Suppressor macrophage treated with lipopolysaccharide for 4 hours (primary cell): ENCODE measurements at regions not wholly inside any gene's neighbourhood (a gene's known extent, or its start where the extent isn't known, plus 50 kb on each side); places are given as distances from the start of the nearest gene placed in this dataset.

ENCODE experiments used
- DNase-seq: peaks from one replicate; pipeline ENCODE4 v3.0.0-alpha.2; 2020

DNA sequence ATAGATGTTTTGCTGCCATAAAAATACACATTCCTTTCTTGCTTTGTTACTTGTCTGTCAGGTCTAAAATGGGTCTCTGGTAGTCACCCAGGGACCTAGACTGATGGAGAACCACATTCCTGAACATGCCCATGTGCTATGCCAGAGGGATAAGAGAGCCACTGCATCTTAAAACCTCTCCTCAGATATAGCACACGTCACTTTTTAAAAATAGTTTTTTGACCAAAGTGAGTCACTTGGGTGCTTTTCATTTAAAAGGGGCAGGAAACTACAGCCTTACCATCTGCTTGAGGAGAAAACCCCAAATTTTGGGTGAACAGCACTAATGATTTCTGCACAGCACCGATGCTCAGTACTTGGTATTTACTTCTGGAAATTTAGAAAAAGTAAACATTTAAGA lies 197.8 kb downstream of the OGFRL1 start:
- no peak for DNase-seq

DNA sequence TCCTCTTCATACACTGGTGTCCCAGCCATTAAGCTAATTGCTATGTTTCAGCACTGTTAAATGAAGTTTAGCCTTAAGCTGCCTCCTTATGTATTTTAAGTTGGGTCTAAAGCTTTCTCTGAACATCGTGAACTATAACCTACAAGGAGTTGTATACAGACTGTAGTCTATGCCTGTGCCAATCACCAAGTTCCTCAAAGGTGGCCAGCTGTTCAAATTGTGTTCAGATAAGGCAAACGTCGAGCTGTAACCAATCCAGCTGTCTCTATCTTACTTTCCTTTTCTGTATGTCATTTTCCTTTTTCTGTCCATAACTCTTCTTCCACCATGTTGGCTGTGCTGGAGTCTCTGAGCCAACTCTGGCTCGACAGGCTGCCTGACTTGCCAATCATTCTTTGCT lies 199.6 kb downstream of the OGFRL1 start:
- no peak for DNase-seq

DNA sequence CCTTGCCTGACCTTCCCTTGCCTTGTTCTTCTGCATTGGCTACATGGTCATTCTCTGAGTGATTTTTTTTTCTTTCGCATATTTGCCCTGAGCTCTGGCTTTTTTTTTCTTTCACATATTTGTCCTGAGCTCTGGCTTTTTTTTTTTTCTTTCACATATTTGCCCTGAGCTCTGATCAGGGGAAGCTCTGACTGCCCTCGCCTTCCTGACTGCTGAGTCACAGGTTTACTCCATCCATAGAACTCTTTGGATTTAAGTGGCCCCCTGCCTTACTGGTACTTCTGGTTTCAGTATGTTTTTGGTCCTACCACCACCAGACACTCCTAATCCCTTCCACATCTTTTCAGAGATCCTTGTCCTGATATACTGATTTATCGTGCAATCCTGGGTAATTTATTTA lies 201.1 kb downstream of the OGFRL1 start:
- peak; percentile 30 for DNase-seq

DNA sequence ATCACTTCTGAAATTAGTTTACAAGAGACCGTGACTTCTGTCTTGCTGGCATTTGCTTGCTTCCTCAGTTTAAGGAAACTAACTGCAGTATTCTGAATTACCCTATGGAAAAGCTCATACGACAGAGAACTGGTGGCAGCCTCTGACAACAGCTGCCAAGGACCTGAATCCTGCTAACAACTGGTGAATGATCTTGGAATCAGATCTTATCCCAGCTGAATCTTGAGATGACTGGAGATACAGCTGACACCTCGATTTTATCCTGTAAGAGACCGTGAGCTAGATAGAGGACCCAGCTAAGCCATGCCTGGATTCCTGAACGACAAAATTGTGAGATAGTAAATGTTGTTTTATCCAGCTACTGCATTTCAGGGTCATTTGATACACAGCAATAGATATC lies 202.3 kb downstream of the OGFRL1 start:
- DNase-seq = no peak

DNA sequence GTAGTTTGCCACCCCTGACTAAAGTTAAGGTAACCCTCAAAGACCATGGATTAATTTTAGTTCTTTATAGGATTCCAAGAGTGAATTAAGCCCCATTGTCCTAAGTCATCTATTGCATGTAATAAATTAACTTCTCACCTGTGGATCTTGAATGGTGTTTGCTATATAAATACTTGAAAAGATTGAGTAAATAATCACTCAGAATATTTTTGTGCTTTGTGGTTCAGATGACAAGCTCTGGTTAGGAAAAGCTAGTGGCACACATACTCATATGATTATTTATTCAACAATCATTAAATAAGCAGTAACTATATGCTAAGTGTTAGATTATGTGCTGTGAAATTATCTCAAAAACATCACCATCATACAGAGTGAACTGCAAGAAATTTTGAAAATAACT lies 203.2 kb downstream of the OGFRL1 start:
- DNase-seq = no peak

DNA sequence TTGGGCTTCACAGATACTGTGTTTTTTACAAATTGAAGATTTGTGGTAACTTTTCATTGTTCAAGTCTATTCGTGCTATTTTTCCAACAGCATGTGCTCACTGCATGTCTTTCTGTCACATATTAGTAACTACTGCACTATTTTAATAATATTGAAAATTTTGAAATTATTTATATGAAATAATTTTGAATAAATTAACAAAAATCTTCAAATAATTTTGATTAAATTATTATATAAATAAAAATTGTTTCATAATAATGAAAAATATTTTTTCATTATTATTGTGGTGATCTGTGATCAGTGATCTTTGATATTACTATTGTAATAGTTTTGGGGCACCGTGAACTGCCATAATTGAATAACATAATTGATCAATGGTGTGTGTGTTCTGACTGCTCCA lies 204.1 kb downstream of the OGFRL1 start:
- DNase-seq = no peak

DNA sequence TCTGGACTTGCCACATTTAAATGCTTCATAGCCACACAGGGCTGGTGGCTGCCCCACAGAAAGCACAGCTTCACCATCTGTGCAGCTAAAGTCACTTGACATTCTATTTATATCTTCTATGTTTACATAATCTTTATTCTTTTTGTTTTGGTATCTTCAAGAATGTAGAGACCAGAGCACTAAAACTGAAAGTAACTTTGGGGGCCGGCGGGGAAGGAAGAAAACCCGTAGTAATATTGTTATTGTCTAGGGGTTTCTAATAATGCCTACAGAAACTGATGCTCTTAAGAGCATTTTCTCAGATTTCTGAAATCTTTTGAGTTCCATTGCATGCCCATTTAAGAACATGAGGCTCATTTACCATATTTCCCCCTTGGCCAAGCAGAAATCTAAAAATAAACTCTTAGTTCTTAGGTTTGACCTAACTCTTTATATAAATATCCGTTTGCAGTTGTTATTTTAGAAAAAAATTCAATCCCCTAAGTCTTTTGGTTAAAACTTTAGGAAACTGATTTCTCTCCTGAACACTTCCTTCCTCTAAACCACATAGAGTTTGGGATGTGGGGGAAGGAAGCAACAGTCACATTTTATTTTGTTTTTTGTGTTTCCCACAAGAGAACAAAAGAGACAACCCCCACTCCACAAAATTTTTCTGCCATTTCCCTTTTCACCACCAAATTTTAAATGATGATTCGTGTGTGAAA lies 207.6 kb downstream of the OGFRL1 start:
- DNase-seq = peak; percentile 27

DNA sequence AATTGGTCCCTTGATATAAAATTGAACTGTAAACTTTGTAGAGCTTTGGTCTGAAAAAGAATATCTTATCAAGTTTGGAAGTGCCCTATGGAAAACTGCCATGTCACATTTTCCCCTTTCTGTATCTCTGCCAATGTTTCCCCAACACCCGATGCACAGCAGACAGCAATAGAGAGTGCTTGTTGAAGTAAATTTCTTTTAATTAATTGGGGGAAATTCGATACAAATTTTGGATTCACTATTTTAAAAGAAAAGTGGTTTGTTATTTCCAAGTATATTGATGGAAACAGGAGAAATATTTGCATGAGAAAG lies 208.1 kb downstream of the OGFRL1 start:
- no peak for DNase-seq

DNA sequence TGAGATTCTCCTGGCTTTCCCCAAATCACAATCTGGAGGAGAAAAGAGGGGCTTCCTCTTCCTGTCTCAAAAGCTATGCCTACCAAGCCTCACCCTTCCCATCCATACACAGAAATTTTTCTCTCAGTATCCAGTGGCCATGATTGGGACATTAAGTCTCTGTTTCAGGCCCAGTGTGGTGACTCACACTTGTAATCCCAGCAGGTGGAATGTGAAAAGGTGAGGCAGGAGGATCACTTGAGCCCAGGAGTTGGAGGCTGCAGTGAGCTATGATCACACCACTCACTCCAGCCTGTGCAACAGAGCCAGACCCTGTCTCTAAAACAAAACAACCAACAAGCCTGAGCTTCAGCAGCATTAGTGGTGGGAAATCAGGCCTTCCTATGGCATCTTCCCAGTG lies 210.0 kb downstream of the OGFRL1 start:
- no peak for DNase-seq

DNA sequence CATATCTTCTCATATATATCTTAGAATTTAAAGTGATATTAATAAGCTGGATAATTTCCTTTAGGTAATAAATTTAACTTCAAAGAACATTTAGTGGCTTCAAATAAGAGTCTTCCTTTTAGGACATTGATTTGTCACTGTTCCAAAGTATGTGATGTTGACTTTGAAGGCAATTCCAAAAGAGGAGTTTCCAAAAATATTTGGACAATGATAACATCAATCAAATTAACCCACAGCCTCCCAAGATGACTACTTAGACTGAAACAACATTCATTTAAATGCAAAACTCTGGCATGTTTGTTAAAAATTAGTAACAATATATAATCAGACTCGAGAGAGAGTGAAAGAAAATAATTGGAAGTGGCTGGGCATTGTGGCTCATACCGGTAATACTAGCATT lies 211.1 kb downstream of the OGFRL1 start:
- no peak for DNase-seq

DNA sequence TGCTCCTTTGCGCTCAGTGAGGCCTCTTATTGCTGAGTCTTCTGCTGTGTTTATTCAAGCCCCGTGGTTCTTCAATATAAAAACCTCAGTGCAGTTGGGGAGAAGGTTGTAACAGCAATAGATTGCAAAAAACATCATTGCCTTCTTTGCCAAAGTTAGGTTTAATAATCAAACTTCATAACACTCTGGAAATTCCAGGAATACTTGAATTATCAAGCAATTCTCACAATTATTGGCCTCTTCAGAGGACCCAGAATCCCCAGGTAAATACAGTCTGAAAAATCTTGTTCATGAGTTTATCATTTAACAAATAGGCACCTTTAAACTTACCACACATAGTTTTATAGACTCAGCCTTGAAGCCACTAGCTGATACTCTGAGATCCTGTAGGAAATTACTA lies 213.6 kb downstream of the OGFRL1 start:
- DNase-seq = no peak

DNA sequence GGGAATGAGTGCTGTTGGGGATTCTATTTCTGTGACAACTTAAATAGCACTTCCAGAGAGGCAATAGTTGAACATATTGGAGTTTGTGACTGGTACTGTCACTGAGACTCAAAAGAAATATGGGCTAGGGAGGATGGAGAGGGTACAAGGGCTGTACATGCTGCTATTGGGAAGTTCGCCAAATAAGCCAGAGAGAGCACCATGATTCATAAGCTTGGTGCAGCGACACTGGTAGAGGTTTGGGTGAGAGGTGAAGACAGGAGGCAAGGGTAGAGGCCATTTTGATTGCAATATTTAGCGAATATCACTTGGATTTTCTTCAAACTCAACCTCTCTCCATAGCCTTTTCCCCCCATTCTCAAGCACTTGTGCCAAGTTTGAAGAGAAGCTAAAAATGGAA lies 214.3 kb downstream of the OGFRL1 start:
- DNase-seq = no peak

DNA sequence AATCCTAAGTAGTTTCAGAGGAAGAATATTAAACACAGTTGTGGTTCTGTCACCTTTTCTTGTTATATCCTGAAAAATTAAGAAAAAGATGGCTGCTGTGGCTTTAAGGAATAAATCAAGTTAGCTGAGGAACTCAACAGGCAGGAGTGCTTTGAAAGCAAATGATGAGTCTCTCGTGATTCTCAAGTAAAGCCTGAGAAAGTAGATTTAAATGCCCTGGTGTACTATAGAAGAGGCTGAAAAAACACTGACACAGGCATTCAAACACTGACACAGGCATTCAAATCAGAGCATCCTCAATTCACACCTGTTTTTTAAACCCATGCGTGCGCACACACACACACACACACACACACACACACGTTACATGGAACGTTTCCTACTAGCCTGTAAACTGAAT lies 218.6 kb downstream of the OGFRL1 start:
- no peak for DNase-seq

DNA sequence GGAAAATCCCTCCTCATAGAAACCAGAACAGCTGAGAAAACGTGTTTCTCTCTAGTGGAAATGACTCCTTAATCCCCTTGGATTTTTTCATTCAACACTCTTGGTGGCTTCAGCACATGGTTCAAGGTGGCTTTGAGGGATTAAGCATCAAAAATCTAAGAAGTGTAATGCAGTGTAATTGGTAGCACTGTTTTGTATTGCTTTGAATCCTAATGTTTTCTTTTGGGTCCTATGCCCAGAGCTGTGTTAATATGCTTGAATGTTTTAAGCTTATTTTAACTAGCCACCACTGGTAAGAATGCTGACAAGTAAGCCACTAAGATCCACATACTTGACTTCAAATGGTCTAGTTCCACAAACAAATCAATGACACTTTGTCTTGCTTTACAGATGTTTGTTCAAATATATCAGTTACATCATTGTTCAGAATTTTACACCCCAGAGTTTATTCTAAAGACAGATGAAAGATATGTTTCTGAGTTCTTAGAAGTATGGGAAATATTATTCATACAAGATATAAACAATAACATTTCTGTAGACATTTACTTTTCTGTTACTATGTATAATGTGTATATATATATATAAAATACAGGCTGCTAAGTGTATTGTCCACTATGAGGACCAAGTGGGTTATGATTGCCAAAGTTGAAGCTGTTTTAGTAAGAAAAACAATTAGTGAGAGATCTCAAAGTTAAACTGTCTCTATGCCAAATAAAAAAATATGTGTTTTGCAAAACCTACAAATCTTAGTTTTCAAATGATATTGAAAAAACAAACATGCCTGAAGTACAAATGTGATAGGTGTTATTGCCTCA lies 220.8 kb downstream of the OGFRL1 start:
- DNase-seq = no peak

DNA sequence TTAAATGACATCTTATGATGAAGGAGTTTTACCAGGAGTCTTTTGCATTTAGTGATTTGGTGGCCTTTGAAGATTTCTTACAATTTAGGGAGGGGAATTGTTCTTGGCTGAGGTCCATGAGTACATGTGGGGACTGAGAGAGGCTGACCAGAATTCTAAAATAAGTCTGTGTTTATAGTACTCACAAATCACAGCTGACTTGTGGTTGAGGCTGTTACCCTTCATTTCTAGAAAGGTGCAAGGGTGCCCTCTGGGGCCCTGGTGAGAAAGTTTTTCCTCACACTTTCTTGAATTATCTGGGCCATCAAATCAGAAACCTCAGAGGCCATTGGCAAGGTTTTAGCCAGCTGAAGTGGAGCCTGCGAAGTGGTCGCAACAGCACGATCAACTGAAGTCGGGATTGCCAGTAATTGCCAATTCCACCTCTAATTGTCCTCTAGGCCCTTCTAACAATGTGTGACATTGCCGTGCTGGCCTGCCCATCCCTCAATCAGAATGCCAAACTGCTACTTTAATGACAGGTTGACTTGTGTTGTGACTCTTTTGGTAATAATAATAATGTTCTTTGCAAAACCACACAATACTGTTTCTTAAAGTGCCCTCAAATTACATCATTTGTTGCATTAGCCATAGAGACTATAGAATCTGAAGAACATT lies 221.6 kb downstream of the OGFRL1 start:
- peak; percentile 53 for DNase-seq

DNA sequence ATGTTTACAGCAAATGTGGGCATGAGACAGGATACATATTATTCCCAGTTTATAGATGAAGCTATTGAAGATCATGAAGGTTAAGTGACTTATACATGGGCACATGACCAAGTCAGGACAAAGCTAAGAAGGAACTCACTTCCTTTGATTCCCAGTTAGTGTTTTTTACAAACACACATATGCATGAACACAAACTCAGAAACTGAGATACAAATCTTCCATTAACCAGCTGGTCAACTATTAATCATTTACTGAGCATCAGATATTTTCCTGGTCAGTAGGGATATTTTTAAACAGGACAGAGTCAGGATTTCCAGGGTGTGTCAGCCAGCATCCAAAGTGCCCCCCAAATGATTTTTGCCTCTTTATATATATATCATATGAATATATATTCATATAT lies 222.2 kb downstream of the OGFRL1 start:
- no peak for DNase-seq

DNA sequence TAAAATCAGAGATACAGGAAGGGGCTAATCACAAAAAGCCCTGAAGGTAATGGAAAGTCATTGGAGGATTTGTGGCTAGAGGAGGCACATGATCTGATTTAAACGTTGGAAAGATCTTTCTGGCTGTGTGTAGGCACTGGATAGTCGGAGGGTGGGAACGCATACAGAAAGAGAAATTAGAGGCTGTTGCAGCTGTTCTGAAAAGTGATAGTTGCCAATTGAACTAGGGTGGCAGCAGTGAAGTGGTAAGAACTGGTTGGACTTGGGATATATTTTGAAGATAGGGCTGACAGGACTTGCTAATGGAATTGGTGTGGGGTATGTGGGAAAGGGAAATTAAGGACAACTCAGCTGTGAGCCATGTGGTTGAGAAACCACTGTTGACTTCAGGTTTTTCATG lies 223.6 kb downstream of the OGFRL1 start:
- DNase-seq = no peak

DNA sequence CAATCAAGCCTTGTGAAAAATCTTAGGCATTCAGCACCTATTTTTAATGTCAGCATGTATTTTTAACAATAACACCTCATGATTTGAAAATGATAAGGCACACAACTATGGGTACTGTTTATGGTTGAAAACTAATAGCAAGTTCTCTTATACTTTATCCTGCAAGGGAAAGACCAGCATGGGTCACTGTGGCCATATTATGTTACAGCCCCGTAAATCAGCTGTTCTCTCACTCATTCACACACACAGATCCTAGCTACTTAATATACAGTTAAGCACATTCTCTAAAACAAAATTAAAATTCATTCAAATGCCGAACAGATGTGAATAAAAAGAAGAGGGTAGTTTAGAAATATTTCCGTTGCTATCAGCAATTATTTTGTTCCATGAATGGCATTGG lies 224.4 kb downstream of the OGFRL1 start:
- no peak for DNase-seq

DNA sequence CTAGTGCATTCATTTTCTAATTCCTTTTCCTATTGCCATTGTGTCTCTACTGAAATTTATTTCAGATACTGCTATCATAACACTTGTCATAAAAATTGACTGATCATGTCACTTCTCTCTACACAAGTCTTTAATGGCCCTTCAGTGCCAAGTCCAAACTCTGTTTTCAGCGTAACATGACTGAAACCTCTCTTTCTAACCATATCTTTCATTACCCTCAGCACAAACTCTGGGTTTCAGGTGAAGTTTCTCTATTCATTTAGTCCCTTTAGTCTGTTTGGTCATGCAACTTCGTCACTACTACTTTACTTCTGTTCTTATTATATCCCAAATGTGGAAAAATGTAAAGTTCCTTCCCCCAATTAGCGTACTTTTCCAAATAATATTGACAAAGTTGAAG lies 234.9 kb downstream of the OGFRL1 start:
- no peak for DNase-seq

DNA sequence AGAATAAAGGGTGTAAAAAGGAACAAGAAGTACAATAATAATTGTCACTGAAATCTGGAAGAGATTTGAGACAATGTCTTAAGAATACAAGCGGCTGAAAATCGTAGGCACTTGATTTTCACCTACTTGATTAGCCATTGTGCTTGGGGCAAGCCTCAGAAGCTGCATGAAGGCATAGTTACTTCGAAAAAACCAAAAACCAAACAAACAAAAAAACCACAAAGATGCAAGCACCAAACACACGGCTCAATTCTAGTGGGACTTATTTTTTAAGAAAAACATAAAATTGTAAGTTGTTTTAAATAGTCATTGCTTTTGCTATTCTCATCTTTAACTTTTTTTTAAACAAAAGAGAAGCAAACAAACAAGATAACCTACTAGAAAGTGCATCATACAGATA lies 235.6 kb downstream of the OGFRL1 start:
- DNase-seq = no peak

DNA sequence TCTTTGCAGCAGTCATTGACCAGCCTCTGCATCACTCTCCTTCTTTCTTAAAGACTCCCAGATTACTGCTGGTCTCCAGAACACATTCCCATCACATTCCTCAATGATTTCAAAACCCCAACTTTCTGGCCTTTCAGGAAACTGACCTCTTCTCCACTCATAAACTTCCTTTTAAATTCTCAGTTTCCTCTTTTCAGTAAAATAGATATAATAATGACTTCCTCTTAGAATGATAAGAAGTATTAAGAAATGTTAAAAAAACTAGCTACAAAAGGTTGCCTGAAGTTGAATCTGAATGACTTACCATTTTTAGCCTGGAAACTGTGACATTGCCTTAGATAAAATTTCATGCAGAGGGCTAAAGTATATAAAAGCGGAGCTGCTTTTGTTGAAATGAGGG lies 239.3 kb downstream of the OGFRL1 start:
- peak; percentile 25 for DNase-seq

DNA sequence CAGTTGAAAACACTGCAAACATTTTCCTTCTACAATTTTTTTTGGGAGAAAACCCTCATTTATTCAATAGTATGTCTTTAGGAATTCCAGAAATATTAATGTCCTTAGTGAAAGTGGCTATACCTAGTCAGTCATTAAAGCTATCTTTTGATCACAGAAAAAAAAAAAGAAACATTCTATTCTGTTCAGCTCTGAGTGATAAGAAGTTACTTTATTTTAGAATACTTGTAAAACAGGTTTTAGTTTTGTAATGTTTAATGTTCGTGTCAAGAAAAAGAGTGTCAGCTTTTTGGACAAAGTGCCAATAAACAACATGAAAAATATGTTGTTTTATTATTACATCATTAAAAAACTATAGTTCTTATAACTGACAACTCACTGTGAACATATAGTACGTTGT lies 240.4 kb downstream of the OGFRL1 start:
- no peak for DNase-seq

DNA sequence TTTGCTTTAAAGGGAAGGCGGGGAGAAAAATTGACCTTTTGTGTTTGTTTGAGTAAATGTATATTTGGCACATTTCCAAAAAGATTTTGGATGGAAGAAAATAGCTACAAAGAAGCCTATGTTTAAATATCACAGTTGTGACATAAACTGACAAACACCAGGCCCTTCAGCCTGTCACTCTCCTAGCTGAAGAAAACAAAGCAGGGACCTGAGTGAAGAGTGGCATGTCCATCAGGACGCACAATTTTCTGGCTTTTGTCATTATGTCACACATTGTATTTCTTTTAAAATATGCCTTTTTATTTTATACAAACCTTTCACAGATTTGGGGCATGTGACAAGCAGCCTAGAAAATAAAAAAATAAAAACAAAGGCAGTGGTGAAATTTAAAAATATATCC lies 241.2 kb downstream of the OGFRL1 start:
- no peak for DNase-seq

DNA sequence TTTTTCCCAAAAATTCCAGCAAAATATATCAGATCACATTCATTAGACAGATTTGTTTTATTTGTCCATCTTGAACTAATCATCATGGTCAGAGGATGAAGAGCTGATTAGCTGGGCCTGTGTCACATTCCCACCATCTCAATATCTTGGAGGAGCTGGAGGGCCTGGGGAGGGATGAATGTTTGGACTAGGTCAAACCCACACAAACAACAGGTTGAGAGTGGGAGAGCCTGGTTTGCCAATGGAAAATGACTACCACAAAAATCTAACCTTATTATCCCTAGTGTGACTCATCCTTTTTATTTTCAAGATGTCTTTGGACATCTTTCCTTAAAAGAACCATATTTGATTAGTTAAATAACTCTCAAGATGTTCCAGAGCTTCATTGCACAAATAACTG lies 242.4 kb downstream of the OGFRL1 start:
- DNase-seq = no peak
